ENCODE measurements at regions not wholly inside any gene's neighbourhood (a gene's known extent, or its start where the extent isn't known, plus 50 kb on each side); places are given as distances from the start of the nearest gene placed in this dataset.

- H3K4me1 ChIP-seq (ENCODE audit: low read length): no peaks in the 10 kb centered on the region
- no peaks in the 10 kb centered on the region for H3K27me3 ChIP-seq (ENCODE audit: low read length)
- H4K20me1 ChIP-seq (ENCODE audit: insufficient read depth, low read depth, low read length): no peaks in the 10 kb centered on the region
- no peaks in the 10 kb centered on the region for H3K79me2 ChIP-seq (ENCODE audit: low read length)
- no peak overlapping the region for H3K4me3 ChIP-seq (ENCODE audit: low read length)
- no peak overlapping the region for H3K9ac ChIP-seq (ENCODE audit: low read length)
- H2AFZ ChIP-seq (ENCODE audit: low read length): no peak overlapping the region
- no peaks in the 10 kb centered on the region for H3K36me3 ChIP-seq (ENCODE audit: insufficient read depth, low read length)
- H3K4me2 ChIP-seq (ENCODE audit: low read depth, low read length, poor library complexity, severe bottlenecking): no peak overlapping the region
- H3K9me3 ChIP-seq (ENCODE audit: low read length): no peaks in the 10 kb centered on the region
- H3K27ac ChIP-seq (ENCODE audit: low read length): no peak overlapping the region
- DNase-seq: no peak
- no peaks in the 10 kb centered on the region for H3K9me2 ChIP-seq (replicated peaks; ENCODE audit: insufficient read depth, low read length)
Measured at GRCh38 chr13:73462241-73462640, 403.4 kb downstream of the KLF5 start.

GRCh38 chr13:73451221-73452029 lies 392.6 kb downstream of the KLF5 start:
- no peaks in the 10 kb centered on the region for H3K9me2 ChIP-seq (replicated peaks; ENCODE audit: insufficient read depth, low read length)
- no peaks in the 10 kb centered on the region for H3K27me3 ChIP-seq (ENCODE audit: low read length)
- H3K36me3 ChIP-seq (ENCODE audit: insufficient read depth, low read length): no peaks in the 10 kb centered on the region
- H3K4me2 ChIP-seq (ENCODE audit: low read depth, low read length, poor library complexity, severe bottlenecking): no peak overlapping the region
- no peaks in the 10 kb centered on the region for H3K9me3 ChIP-seq (ENCODE audit: low read length)
- H3K4me1 ChIP-seq (ENCODE audit: low read length): no peaks in the 10 kb centered on the region
- DNase-seq: no peak
- H3K9ac ChIP-seq (ENCODE audit: low read length): no peak overlapping the region
- H3K4me3 ChIP-seq (ENCODE audit: low read length): no peak overlapping the region
- H3K79me2 ChIP-seq (ENCODE audit: low read length): no peaks in the 10 kb centered on the region
- H3K27ac ChIP-seq (ENCODE audit: low read length): no peak overlapping the region
- H2AFZ ChIP-seq (ENCODE audit: low read length): no peak overlapping the region
- no peaks in the 10 kb centered on the region for H4K20me1 ChIP-seq (ENCODE audit: insufficient read depth, low read depth, low read length)

DNA sequence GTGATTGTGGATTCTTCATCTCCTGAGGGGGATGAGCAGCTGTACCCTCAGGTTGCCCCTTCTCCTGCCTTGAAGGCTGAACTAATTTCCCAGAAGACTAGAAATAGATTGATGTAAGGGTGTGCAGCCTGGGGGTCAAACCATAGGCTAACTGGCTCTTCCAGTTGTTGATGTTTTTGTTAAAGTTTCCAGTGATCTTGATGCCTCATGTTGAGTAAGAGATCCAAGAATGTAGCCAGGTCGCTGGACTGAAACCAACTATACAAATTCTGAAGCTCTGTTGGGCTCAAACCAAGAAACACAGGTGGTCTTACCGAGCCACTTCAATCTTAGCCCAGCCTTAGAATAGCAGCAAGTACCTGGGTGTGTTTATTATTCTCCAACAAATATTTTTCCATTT lies 391.8 kb downstream of the KLF5 start:
- no peaks in the 10 kb centered on the region for H3K9me2 ChIP-seq (replicated peaks; ENCODE audit: insufficient read depth, low read length)
- H3K9me3 ChIP-seq (ENCODE audit: low read length): no peaks in the 10 kb centered on the region
- H3K36me3 ChIP-seq (ENCODE audit: insufficient read depth, low read length): no peaks in the 10 kb centered on the region
- no peak overlapping the region for H2AFZ ChIP-seq (ENCODE audit: low read length)
- H4K20me1 ChIP-seq (ENCODE audit: insufficient read depth, low read depth, low read length): no peaks in the 10 kb centered on the region
- H3K79me2 ChIP-seq (ENCODE audit: low read length): no peaks in the 10 kb centered on the region
- no peak overlapping the region for H3K4me3 ChIP-seq (ENCODE audit: low read length)
- no peaks in the 10 kb centered on the region for H3K4me1 ChIP-seq (ENCODE audit: low read length)
- no peak overlapping the region for H3K4me2 ChIP-seq (ENCODE audit: low read depth, low read length, poor library complexity, severe bottlenecking)
- H3K27me3 ChIP-seq (ENCODE audit: low read length): no peaks in the 10 kb centered on the region
- no peak overlapping the region for H3K27ac ChIP-seq (ENCODE audit: low read length)
- H3K9ac ChIP-seq (ENCODE audit: low read length): no peak overlapping the region
- DNase-seq: no peak

DNA sequence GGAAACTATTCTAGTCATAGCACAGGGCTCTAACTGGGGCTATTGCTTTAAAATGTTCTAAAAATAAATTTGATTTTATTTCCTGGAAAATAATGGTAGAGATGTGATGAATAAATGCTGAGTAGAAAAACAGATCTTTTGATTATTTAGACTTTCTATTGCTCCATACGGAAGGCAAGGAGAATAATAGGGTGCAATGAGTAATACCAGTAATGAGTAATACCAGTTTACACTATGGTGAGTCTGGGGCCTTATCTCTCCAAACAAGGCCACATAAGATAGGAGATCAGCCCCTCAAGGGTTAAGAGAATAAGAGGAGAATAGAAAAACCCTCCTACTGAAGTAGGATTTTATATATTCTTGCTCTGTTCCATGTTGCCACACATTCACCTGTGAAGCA lies 390.4 kb downstream of the KLF5 start:
- Histone ChIP-seq H3K4me3 (ENCODE audit: low read length) (no peak overlapping the region), H3K36me3 (ENCODE audit: insufficient read depth, low read length) (no peaks in the 10 kb centered on the region), H3K27me3 (ENCODE audit: low read length) (no peaks in the 10 kb centered on the region), H4K20me1 (ENCODE audit: insufficient read depth, low read depth, low read length) (no peaks in the 10 kb centered on the region), H3K4me2 (ENCODE audit: low read depth, low read length, poor library complexity, severe bottlenecking) (no peak overlapping the region), H2AFZ (ENCODE audit: low read length) (no peak overlapping the region), H3K4me1 (ENCODE audit: low read length) (no peaks in the 10 kb centered on the region), H3K9me2 (replicated peaks; ENCODE audit: insufficient read depth, low read length) (no peaks in the 10 kb centered on the region), H3K79me2 (ENCODE audit: low read length) (no peaks in the 10 kb centered on the region), H3K27ac (ENCODE audit: low read length) (no peak overlapping the region), H3K9me3 (ENCODE audit: low read length) (no peaks in the 10 kb centered on the region), H3K9ac (ENCODE audit: low read length) (no peak overlapping the region)
- no peak for DNase-seq

DNA sequence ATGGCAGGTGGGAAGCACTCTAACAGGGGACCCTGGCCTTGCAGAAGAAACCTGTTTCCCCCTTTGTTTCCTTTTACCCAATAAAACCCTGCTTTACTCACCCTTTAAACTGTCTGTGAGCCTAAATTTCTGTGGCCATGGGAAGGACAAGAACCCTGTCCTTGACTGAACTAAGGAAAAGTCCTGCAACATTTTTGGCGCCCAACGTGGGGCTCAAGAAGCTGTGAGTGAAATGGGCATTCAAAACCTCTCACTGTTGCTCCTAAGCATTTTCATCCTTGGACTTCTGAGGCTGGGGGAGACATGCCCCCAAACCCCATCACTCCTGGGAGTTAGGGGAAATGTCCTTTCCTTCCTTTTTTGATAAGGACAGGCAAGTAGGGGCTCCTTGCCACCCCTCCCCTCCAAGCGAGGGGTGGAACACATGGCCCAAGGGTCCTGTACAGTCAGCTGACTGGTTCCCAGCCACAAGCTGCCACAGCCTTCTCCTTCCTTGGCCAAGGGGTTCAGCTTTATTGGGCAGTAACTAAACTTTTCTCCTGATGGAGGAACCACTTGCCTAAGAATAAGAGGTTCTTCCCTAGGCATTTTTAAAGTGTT lies 381.6 kb downstream of the KLF5 start:
- Histone ChIP-seq H3K4me1 (ENCODE audit: low read length) (no peaks in the 10 kb centered on the region), H3K9me3 (ENCODE audit: low read length) (peaks cover 20% of the 10 kb centered on the region), H3K79me2 (ENCODE audit: low read length) (no peaks in the 10 kb centered on the region), H2AFZ (ENCODE audit: low read length) (no peak overlapping the region), H3K27me3 (ENCODE audit: low read length) (no peaks in the 10 kb centered on the region; the same call in 1 of the 2 replicates), H3K36me3 (ENCODE audit: insufficient read depth, low read length) (no peaks in the 10 kb centered on the region), H3K4me3 (ENCODE audit: low read length) (no peak overlapping the region), H4K20me1 (ENCODE audit: insufficient read depth, low read depth, low read length) (no peaks in the 10 kb centered on the region), H3K4me2 (ENCODE audit: low read depth, low read length, poor library complexity, severe bottlenecking) (no peak overlapping the region), H3K9me2 (replicated peaks; ENCODE audit: insufficient read depth, low read length) (no peaks in the 10 kb centered on the region), H3K9ac (ENCODE audit: low read length) (no peak overlapping the region), H3K27ac (ENCODE audit: low read length) (no peak overlapping the region)
- no peak for DNase-seq

- DNase-seq: no peak
- no peaks in the 10 kb centered on the region; the same call in 1 of the 2 replicates for H3K27me3 ChIP-seq (ENCODE audit: low read length)
- no peak overlapping the region for H2AFZ ChIP-seq (ENCODE audit: low read length)
- H3K27ac ChIP-seq (ENCODE audit: low read length): no peak overlapping the region
- no peaks in the 10 kb centered on the region for H3K36me3 ChIP-seq (ENCODE audit: insufficient read depth, low read length)
- no peaks in the 10 kb centered on the region for H3K4me1 ChIP-seq (ENCODE audit: low read length)
- no peak overlapping the region for H3K4me3 ChIP-seq (ENCODE audit: low read length)
- H3K9me3 ChIP-seq (ENCODE audit: low read length): no peaks in the 10 kb centered on the region
- no peaks in the 10 kb centered on the region for H3K9me2 ChIP-seq (replicated peaks; ENCODE audit: insufficient read depth, low read length)
- H3K4me2 ChIP-seq (ENCODE audit: low read depth, low read length, poor library complexity, severe bottlenecking): no peak overlapping the region
- no peaks in the 10 kb centered on the region for H4K20me1 ChIP-seq (ENCODE audit: insufficient read depth, low read depth, low read length)
- H3K79me2 ChIP-seq (ENCODE audit: low read length): no peaks in the 10 kb centered on the region
- H3K9ac ChIP-seq (ENCODE audit: low read length): no peak overlapping the region
Measured at GRCh38 chr13:73433890-73434289, 375.1 kb downstream of the KLF5 start.

- H3K9me2 ChIP-seq (replicated peaks; ENCODE audit: insufficient read depth, low read length): no peaks in the 10 kb centered on the region
- no peak overlapping the region for H3K4me2 ChIP-seq (ENCODE audit: low read depth, low read length, poor library complexity, severe bottlenecking)
- no peaks in the 10 kb centered on the region for H4K20me1 ChIP-seq (ENCODE audit: insufficient read depth, low read depth, low read length)
- H3K79me2 ChIP-seq (ENCODE audit: low read length): no peaks in the 10 kb centered on the region
- H3K9ac ChIP-seq (ENCODE audit: low read length): no peak overlapping the region
- H3K9me3 ChIP-seq (ENCODE audit: low read length): no peaks in the 10 kb centered on the region
- H2AFZ ChIP-seq (ENCODE audit: low read length): no peak overlapping the region
- no peaks in the 10 kb centered on the region; the same call in 1 of the 2 replicates for H3K27me3 ChIP-seq (ENCODE audit: low read length)
- no peak overlapping the region for H3K4me3 ChIP-seq (ENCODE audit: low read length)
- no peaks in the 10 kb centered on the region for H3K36me3 ChIP-seq (ENCODE audit: insufficient read depth, low read length)
- H3K27ac ChIP-seq (ENCODE audit: low read length): no peak overlapping the region
- no peaks in the 10 kb centered on the region for H3K4me1 ChIP-seq (ENCODE audit: low read length)
- no peak for DNase-seq
Measured at GRCh38 chr13:73433458-73433857, 374.7 kb downstream of the KLF5 start.

GRCh38 chr13:73429701-73430100 lies 370.9 kb downstream of the KLF5 start:
- no peak overlapping the region for H3K9ac ChIP-seq (ENCODE audit: low read length)
- no peak overlapping the region for H2AFZ ChIP-seq (ENCODE audit: low read length)
- no peaks in the 10 kb centered on the region for H3K9me2 ChIP-seq (replicated peaks; ENCODE audit: insufficient read depth, low read length)
- DNase-seq: no peak
- no peaks in the 10 kb centered on the region for H3K9me3 ChIP-seq (ENCODE audit: low read length)
- H3K27me3 ChIP-seq (ENCODE audit: low read length): no peaks in the 10 kb centered on the region
- H4K20me1 ChIP-seq (ENCODE audit: insufficient read depth, low read depth, low read length): no peaks in the 10 kb centered on the region
- H3K36me3 ChIP-seq (ENCODE audit: insufficient read depth, low read length): no peaks in the 10 kb centered on the region
- no peaks in the 10 kb centered on the region for H3K79me2 ChIP-seq (ENCODE audit: low read length)
- no peaks in the 10 kb centered on the region for H3K4me1 ChIP-seq (ENCODE audit: low read length)
- no peak overlapping the region for H3K4me3 ChIP-seq (ENCODE audit: low read length)
- no peak overlapping the region for H3K4me2 ChIP-seq (ENCODE audit: low read depth, low read length, poor library complexity, severe bottlenecking)
- no peak overlapping the region for H3K27ac ChIP-seq (ENCODE audit: low read length)
